Vagina (tissue), 2 donors: ENCODE measurements at regions not wholly inside any gene's neighbourhood (a gene's known extent, or its start where the extent isn't known, plus 50 kb on each side); places are given as distances from the start of the nearest gene placed in this dataset.

Experiments used
- DNase-seq, 2 donors: peaks; one replicate each; pipeline ENCODE4 v3.0.0-alpha.2; 2017; ENCODE audit errors: extremely low spot score in 2 of 2
- H3K27ac ChIP-seq: fragments of 200-600 bp; sonication (generic); one replicate; pipeline ENCODE4 v1.5.1; 2019
- H3K27me3 ChIP-seq: fragments of 200-600 bp; sonication (generic); one replicate; pipeline ENCODE4 v1.5.1; 2019
- H3K36me3 ChIP-seq, 2 donors: fragments of 200-600 bp; sonication (generic); one replicate each; pipeline ENCODE4 v1.5.1; 2017 to 2019
- H3K4me1 ChIP-seq: fragments of 200-600 bp; sonication (generic); one replicate; pipeline ENCODE4 v1.5.1; 2019
- H3K4me3 ChIP-seq, 2 donors: fragments of 200-600 bp; sonication (generic); 1 replicate in 1 of 2; 2 replicates in 1 of 2; pipeline ENCODE4 v1.5.1; 2016 to 2019
- H3K9me3 ChIP-seq: fragments of 200-600 bp; sonication (generic); one replicate; pipeline ENCODE4 v1.5.1; 2019
- CTCF ChIP-seq, 3 experiments: fragments of 450-650 bp in 2 of 3; fragments of 200-600 bp in 1 of 3; sonication (generic) in 1 of 3; IDR thresholded peaks; one replicate each; pipeline ENCODE4 v1.5.1; 2017 to 2019; ENCODE audit warnings: antibody characterized with exemption in 3 of 3, mild to moderate bottlenecking in 2 of 3, moderate library complexity in 2 of 3
- POLR2A ChIP-seq, 2 donors: fragments of 450-650 bp; IDR thresholded peaks; one replicate each; pipeline ENCODE4 v1.6.1; 2017; ENCODE audit warnings: antibody characterized with exemption in 2 of 2, mild to moderate bottlenecking in 2 of 2, moderate library complexity in 2 of 2
- POLR2AphosphoS5 ChIP-seq, 2 donors: sonication (generic); formaldehyde crosslinking; IDR thresholded peaks; one replicate each; pipeline ENCODE4 v1.9.0; 2017; ENCODE audit warnings: antibody characterized with exemption in 2 of 2, mild to moderate bottlenecking in 2 of 2, low read depth in 1 of 2; ENCODE audit not compliant: insufficient read depth in 1 of 2
- intact Hi-C: fragments of 100-400 bp; cut with DNase I; formaldehyde crosslinking; loops from one replicate; pipeline ENCODE4 v1.15.1; 2023

GRCh38 chr1:98437540-98437939 is 224.0 kb upstream of the SNX7 start:
- H3K4me1 ChIP-seq = no peaks in the 10 kb centered on the region
- H3K27ac ChIP-seq = no peak overlapping the region
- no peaks in the 10 kb centered on the region for H3K9me3 ChIP-seq
- H3K27me3 ChIP-seq = no peaks in the 10 kb centered on the region
- no peak for DNase-seq
- TF ChIP-seq POLR2A (IDR thresholded peaks at IDR 0.05) (no peak), POLR2AphosphoS5 (IDR thresholded peaks at IDR 0.05; ENCODE audit: insufficient read depth in 1 of 2, low read depth in 1 of 2) (no peak), CTCF (IDR thresholded peaks at IDR 0.05) (no peak)
- no peak overlapping the region for H3K4me3 ChIP-seq
- intact Hi-C loops = no loop called here
- no peaks in the 10 kb centered on the region for H3K36me3 ChIP-seq

- no peaks in the 10 kb centered on the region for H3K36me3 ChIP-seq
- H3K27ac ChIP-seq = no peak overlapping the region
- no peaks in the 10 kb centered on the region for H3K27me3 ChIP-seq
- H3K4me3 ChIP-seq = no peak overlapping the region
- intact Hi-C loops = no loop called here
- no peak for DNase-seq
- H3K4me1 ChIP-seq = no peaks in the 10 kb centered on the region
- H3K9me3 ChIP-seq = no peaks in the 10 kb centered on the region
- TF ChIP-seq POLR2AphosphoS5 (IDR thresholded peaks at IDR 0.05; ENCODE audit: insufficient read depth in 1 of 2, low read depth in 1 of 2) (no peak), POLR2A (IDR thresholded peaks at IDR 0.05) (no peak), CTCF (IDR thresholded peaks at IDR 0.05) (no peak)
Measured at GRCh38 chr1:98437011-98437410, 224.5 kb upstream of the SNX7 start.

- no peak for DNase-seq
- Histone ChIP-seq H3K4me3 (no peak overlapping the region), H3K36me3 (no peaks in the 10 kb centered on the region), H3K4me1 (no peaks in the 10 kb centered on the region), H3K27ac (no peak overlapping the region), H3K9me3 (no peaks in the 10 kb centered on the region), H3K27me3 (no peaks in the 10 kb centered on the region)
- TF ChIP-seq CTCF (IDR thresholded peaks at IDR 0.05) (no peak), POLR2A (IDR thresholded peaks at IDR 0.05) (no peak), POLR2AphosphoS5 (IDR thresholded peaks at IDR 0.05; ENCODE audit: insufficient read depth in 1 of 2, low read depth in 1 of 2) (no peak)
- intact Hi-C loops = no loop called here
Measured at GRCh38 chr1:98429965-98430443, 231.5 kb upstream of the SNX7 start.

GRCh38 chr1:98428864-98429263 is 232.7 kb upstream of the SNX7 start:
- intact Hi-C loops = no loop called here
- no peak for DNase-seq
- Histone ChIP-seq H3K36me3 (no peaks in the 10 kb centered on the region), H3K9me3 (no peaks in the 10 kb centered on the region), H3K4me3 (no peak overlapping the region), H3K27ac (no peak overlapping the region), H3K4me1 (no peaks in the 10 kb centered on the region), H3K27me3 (no peaks in the 10 kb centered on the region)
- no peak for TF ChIP-seq CTCF (IDR thresholded peaks at IDR 0.05)
- TF ChIP-seq POLR2A (IDR thresholded peaks at IDR 0.05) = no peak
- TF ChIP-seq POLR2AphosphoS5 (IDR thresholded peaks at IDR 0.05; ENCODE audit: insufficient read depth in 1 of 2, low read depth in 1 of 2) = no peak

GRCh38 chr1:98427664-98428063 is 233.9 kb upstream of the SNX7 start:
- no peaks in the 10 kb centered on the region for H3K27me3 ChIP-seq
- H3K27ac ChIP-seq = no peak overlapping the region
- H3K9me3 ChIP-seq = no peaks in the 10 kb centered on the region
- H3K36me3 ChIP-seq = no peaks in the 10 kb centered on the region
- no peak for TF ChIP-seq POLR2AphosphoS5 (IDR thresholded peaks at IDR 0.05; ENCODE audit: insufficient read depth in 1 of 2, low read depth in 1 of 2)
- no peak for TF ChIP-seq POLR2A (IDR thresholded peaks at IDR 0.05)
- TF ChIP-seq CTCF (IDR thresholded peaks at IDR 0.05) = no peak
- DNase-seq = no peak
- no peak overlapping the region for H3K4me3 ChIP-seq
- no peaks in the 10 kb centered on the region for H3K4me1 ChIP-seq
- intact Hi-C loops = no loop called here
